ENCODE measurements at regions not wholly inside any gene's neighbourhood (a gene's known extent, or its start where the extent isn't known, plus 50 kb on each side); places are given as distances from the start of the nearest gene placed in this dataset.

DNA sequence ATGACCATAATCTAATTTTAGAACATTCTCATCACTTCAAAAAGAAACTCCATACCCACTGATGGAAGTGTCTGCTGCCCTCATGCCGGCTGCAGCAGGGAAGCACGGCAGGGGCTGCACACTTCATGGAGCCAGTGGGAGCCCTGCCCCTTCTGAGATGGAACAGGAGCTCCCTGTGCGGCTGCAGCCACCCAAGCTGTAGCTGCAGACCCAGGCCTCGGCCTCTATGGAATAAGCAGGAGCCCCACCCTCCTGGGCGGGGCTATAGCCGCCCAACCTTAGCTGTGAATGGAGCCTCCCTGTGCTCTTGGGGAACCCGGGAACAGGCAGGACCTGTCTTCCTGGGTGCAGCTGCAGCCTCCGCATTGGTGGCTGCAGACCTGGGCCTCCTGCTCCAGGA is 128.5 kb downstream of the NUDT12 start:
- no peak overlapping the region for H3K27ac ChIP-seq
- no peak for DNase-seq (ENCODE audit: low read depth, low spot score)

DNA sequence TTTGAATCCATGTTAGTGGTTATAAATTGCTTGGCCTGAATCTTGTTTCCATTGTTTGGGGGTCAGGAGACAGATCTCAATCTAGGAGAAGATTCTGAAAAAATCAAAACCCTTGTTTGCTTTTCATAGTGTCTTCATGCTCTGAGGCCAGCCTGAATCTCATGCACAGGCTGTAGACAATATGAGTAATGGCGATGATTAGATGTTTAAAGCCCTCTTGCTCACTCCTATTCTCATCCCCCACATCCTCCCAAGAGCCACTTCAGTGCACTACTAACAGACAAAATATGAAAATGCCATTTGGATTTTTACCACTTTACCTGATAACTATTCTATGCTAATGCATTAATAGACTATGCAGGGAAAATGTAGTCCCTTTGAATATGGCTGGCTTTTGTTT is 129.4 kb downstream of the NUDT12 start:
- no peak for DNase-seq (ENCODE audit: low read depth, low spot score)

DNA sequence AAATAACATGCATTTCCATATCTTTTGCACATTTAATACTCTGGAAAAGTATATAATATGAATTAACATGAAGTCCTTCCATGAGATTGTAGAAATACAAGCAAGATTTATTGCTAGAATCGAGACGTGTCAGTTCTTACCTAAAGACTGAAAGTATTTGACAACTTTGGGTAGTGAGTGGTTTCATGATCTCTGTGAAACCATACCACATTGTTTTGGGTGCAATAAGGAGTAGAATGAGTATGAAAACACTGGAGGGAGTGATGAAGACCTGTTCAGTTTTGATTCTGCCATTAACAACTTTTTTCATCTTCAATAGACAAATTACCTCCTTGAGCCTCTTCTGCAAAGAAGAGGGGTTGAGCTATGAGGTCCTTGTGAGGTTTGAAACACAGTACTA is 133.7 kb downstream of the NUDT12 start:
- no peak overlapping the region for H3K27ac ChIP-seq
- no peak for DNase-seq (ENCODE audit: low read depth, low spot score)

More for the DNA sequence above, 129.4 kb downstream of the NUDT12 start:
- H3K27ac ChIP-seq: no peak overlapping the region

DNA sequence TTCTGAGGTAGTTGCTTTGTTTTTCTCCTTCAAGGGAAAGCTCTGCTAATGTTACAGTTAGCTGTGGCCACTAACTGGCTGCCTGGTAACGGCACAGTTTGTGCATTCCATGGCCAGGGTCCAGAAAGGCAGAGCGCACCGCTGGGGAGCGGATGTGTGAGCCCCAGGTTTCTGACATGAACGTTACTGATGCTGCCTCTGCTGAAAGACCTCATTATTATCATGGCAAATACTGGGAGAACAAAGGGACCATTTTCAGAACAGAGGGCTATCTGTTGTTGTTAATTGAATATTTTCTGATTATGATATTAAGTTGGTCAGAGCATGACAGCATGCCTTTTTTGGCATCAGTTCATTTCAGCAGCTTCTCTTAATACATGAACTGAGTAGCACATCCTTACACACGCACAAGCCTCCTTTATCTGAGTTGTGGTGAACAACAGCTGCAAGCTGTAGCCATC is 134.1 kb downstream of the NUDT12 start:
- H3K27ac ChIP-seq: no peak overlapping the region
- no peak for DNase-seq (ENCODE audit: low read depth, low spot score)

GRCh38 chr5:103427326-103427725 is 135.3 kb downstream of the NUDT12 start:
- no peak for DNase-seq (ENCODE audit: low read depth, low spot score)
- no peak overlapping the region for H3K27ac ChIP-seq

DNA sequence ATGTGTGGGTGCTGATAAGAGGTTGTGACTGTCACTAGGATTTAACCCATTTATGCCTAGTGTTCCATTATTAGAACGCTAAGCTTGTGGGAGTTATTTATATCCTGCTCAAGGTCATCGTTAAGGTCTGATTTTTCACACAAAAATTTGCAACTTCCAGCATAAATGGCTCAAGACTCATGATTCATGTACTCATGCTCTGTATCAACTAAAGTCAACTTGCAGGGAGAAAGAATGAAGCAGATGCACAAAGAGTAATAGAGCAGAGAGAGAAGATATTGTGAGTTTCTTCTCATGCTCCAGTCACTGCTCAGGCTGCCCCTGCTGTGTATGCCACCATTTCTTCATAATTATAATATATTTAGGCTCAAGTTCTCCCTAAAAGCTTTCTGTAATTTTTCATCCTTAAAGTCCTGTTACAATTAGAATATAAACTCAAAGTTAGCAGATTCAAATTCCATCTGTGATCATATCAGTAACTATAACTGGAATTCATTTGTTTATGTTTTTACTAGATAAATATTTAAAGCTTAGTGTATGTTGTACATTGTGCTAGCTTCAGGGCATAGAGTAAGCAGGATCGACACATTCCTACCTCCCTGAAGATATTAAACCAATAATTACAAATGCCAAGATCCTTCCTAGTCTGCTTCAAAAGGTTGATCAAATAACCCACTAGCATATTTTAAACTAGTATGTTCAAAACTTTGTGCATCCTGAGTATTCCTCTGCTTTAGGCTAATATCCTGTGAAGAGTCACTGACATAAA is 136.7 kb downstream of the NUDT12 start:
- H3K27ac ChIP-seq: no peak overlapping the region
- no peak for DNase-seq (ENCODE audit: low read depth, low spot score)

DNA sequence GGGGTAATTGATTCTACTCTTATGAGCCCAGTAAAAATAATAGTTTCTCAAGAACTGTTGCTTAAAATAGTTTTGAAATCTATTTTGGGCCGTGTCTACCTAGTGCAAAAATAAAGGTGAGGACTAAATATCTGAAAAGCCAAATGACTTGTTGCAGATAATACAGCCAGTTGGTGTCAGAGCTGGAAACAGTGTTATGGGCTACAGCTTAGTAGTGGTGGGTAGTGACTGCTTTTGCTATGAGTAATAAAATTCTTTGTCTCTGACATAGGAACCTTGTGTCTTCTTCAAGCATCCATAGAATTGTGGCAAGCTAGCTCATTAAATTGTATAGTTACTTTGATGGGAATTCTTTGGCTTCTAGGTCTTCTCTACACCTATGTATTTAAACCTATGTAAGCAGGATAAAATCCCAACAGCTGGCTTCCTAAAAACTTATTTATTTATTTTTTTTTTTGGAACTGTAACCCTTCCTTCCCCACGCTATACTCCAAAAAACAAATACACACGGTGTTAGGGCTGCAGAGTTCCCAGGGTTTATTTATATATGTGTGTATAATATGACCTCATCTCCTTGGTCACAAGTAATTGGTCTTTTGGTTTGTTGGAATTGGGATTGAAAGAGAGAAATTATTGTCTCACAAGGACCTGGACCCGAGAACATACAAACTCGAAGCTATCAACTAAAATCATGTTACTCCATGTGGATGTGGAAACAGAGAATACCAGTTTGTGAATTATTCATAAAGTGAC is 138.0 kb downstream of the NUDT12 start:
- no peak for DNase-seq (ENCODE audit: low read depth, low spot score)
- no peak overlapping the region for H3K27ac ChIP-seq

GRCh38 chr5:103424026-103424425 is 138.6 kb downstream of the NUDT12 start:
- H3K27ac ChIP-seq: no peak overlapping the region
- no peak for DNase-seq (ENCODE audit: low read depth, low spot score)

- no peak overlapping the region for H3K27ac ChIP-seq
- DNase-seq (ENCODE audit: low read depth, low spot score): no peak
These were observed 139.8 kb downstream of the NUDT12 start for GRCh38 chr5:103422756-103423155.

DNA sequence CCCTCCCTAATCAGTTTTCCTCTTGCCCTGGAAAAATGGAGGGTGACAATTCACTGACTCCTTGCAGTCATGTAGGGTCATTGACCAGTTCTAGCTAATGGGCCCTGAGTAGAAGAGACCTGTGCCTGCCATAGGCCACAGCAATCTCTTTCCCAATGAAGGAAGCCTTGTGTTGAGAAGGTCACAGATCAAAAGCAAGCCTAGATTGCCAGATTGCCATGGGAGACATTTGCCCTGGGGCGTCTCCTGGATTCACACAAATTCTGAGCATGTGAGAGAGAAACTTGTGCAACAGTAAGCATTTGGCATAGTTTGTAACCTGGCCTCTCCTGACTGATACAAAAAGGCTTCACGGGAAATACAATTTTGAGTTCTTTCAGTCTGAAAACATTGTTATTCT is 148.0 kb downstream of the NUDT12 start:
- no peak for DNase-seq (ENCODE audit: low read depth, low spot score)
- H3K27ac ChIP-seq: no peak overlapping the region

- DNase-seq (ENCODE audit: low read depth, low spot score): no peak
- no peak overlapping the region for H3K27ac ChIP-seq
These were observed 150.9 kb downstream of the NUDT12 start for GRCh38 chr5:103411711-103412110.

DNA sequence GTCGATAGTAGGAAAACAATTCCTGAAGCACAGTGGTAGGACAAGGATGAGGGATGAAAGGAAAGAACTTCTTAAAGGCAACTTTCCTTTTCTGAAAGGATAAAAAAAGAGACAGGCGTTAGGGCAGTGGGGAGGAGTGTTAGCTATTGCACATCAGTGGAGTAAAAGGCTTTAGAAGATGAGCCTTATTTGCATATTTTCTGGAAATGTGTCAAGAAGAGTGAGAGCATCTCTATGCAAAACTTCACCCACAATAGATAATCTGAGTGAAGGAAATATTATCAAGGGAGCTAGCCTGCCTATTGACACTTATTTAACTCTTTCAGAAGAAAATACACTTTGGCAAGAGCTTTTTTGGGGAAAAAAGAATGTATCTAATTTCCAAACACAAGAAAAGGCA is 151.6 kb downstream of the MACIR start:
- no peak for DNase-seq (ENCODE audit: low read depth, low spot score)
- H3K27ac ChIP-seq: no peak overlapping the region

DNA sequence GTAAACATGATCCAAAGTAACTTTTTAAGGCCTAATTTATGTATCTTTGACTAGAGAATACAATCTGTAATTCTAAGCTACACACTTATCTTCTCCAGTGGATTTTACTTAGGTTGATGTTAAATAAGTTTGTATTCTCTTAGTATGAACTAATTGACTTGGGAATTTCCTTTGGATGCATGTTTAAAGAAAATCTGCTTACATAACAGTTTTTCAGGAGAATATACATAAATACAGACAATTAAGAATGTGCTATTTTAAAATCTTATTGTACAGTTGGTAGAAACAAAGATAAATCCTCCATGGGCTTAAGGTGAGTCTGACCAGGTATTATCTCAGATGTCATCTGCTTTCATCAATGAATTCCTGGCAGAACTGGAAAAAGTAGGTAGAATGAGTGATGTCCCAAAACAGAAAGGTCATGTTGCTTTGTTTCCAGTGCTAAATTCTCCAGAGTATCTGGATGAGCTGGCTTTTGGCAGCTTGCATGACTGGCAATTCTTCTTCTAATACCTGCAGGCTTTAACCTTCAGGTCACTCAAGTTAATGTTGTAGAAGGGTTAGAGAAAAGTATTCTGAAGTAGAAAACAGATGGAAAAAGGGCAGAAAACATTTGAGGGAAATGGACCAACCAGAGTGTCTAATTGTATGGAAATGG is 150.6 kb downstream of the MACIR start:
- H3K27ac ChIP-seq: no peak overlapping the region
- DNase-seq (ENCODE audit: low read depth, low spot score): no peak

DNA sequence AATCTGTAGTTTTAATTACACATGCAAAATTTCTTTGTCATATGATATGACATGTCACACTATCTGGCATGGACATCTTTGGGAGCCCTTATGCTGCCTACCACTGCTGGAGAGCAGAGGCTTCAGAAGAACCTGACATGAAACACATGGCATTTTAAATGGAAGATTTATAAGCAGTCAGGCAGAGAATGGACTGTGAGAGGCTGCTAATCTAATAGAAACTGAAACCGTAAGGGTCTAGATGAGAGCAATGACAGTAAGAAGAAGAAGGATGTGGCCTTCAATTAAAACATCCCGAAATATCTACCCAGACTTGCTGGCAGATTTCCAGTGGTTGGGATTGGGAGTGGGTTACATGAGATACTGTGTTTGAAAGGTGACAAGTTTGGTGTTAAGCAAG is 149.8 kb downstream of the MACIR start:
- no peak for DNase-seq (ENCODE audit: low read depth, low spot score)
- no peak overlapping the region for H3K27ac ChIP-seq

- no peak overlapping the region for H3K27ac ChIP-seq
- DNase-seq (ENCODE audit: low read depth, low spot score): no peak
These were observed 148.8 kb downstream of the MACIR start for GRCh38 chr5:103407402-103407801.

DNA sequence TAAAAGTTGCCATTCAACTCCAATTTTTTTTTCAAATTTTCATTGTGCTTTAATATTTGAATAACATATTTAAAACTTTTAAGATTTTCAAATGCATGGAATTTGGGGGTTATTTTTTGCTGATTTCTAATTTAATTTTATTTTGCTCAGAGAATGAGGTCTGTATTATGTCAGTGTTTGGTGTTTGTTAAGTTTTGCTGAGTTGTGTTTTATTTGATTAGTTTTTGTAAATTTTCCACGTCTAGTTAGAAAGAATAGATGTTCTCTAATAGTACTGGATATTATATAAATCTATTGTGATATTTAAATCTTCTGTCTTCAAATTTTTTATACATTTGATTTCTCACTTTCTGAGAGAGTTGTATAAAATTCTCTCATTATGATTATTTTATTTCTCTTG is 145.9 kb downstream of the MACIR start:
- H3K27ac ChIP-seq: no peak overlapping the region
- DNase-seq (ENCODE audit: low read depth, low spot score): no peak

GRCh38 chr5:103402851-103403250 is 144.3 kb downstream of the MACIR start:
- no peak for DNase-seq (ENCODE audit: low read depth, low spot score)

GRCh38 chr5:103397739-103398581 is 139.4 kb downstream of the MACIR start:
- no peak overlapping the region for H3K27ac ChIP-seq
- no peak for DNase-seq (ENCODE audit: low read depth, low spot score)

More at GRCh38 chr5:103402851-103403250, 144.3 kb downstream of the MACIR start:
- no peak overlapping the region for H3K27ac ChIP-seq

- DNase-seq (ENCODE audit: low read depth, low spot score): no peak
These were observed 136.1 kb downstream of the MACIR start for GRCh38 chr5:103394676-103395075.

GRCh38 chr5:103393101-103393754 is 134.7 kb downstream of the MACIR start:
- DNase-seq (ENCODE audit: low read depth, low spot score): no peak
- no peak overlapping the region for H3K27ac ChIP-seq

More at GRCh38 chr5:103394676-103395075, 136.1 kb downstream of the MACIR start:
- H3K27ac ChIP-seq: no peak overlapping the region

All from epithelial cell of prostate (primary cell).